HG02571 (cell line): ENCODE measurements at regions not wholly inside any gene's neighbourhood (a gene's known extent, or its start where the extent isn't known, plus 50 kb on each side); places are given as distances from the start of the nearest gene placed in this dataset.

Experiments
- ATAC-seq: cut with Tn5 transposase; IDR thresholded peaks from one replicate; pipeline ENCODE4 v1.9.1; 2021; ENCODE audit warnings: mild to moderate bottlenecking, moderate library complexity; ENCODE audit not compliant: unreplicated experiment

DNA sequence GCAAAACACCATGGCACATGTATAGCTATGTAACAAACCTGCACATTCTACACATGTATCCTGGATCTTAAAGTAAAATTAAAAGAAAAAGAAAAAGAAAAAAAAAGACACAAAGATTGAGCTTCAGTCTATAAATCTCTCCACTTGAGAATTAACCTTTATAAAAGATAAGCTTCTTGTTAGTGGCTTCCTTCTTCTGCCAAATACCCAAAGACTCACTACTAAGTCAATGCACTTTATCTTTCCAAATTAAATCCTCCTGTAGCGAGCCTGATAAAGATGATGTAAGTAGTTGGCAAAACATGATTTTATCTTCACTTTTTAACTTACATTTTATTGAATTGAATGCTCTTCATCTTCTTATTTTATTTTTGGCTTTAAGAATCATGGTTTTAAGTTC, 349.9 kb downstream of the TRIB2 start:
- no peak for ATAC-seq

DNA sequence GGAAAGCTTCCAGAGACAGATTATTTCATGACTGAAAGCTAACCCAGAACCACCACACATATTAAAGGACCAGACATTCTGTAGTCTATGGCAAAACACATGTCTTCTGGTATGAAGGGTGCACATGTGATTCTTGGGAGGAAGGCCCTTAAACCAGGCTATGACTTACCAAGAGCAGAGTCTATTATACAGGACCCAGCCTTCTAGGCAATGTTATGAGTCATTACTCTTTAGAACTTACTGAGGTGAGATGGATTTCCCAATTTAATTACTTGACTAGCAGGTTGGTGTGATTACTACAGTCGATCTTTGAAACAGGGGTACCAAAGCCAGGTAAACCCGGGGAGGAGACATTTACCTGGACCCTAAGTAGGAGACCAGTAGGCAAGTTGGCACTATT, 350.8 kb downstream of the TRIB2 start:
- ATAC-seq, result no peak

DNA sequence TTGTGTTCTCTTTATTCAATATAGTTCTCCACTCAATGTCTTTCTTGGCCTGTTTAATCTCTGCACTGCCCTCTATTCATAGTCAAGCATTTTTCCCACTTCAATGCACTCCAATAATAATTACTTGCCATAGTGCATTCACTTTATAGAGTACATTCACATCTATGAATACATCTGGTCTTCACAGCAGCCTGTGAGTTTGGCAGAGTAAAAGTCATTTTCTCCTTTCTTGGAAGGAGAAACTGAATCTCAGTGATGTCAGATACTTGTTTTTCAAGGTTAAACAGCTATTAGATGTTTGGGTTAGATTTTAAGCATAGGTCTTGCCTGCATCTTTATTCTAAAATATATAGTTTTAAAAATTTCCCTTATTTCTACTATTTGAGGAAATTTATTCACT, 373.2 kb downstream of the TRIB2 start:
- no peak for ATAC-seq

DNA sequence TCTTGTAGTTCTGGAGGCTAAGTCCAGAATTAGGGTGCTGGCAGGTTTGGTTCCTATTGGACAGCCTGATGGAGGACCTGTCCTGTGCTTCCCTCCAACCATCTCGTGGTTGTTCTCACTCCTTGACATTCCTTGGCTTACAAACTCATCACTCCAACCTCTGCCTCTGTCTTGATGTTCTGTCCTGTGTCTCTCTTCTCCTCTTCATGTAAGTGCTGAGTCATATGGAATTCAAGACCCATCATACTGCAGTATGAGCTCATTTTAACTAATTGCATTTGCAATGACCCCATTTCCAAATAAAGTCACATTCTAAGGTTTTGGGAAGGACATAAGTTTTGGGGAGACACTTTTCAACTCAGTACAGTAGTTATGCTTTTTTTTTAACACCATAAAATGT, 374.7 kb downstream of the TRIB2 start:
- ATAC-seq, result no peak

DNA sequence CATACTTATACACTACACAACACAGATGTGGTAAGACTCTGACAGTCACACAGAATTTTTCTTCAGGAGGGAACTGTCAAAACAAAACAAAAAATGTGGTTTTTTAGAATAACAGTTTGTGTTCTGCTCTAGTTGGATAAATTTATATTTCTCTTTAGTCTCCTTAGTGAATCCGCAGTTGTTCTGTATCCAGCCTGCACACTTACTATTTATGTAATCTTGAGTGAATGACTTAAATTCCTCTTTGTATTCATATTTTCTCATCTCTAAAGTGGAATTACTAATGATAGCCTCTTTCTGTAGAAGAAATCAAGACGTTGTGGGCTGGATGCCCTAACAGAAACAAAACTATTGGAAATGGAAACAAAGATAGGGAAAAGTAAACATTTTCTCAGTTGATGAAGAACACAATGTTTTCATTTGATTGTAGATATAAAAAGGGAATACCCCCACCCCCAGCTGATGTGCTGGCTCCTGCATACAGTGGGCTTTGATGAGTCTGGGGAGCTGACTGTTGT, 375.2 kb downstream of the TRIB2 start:
- ATAC-seq, result no peak

DNA sequence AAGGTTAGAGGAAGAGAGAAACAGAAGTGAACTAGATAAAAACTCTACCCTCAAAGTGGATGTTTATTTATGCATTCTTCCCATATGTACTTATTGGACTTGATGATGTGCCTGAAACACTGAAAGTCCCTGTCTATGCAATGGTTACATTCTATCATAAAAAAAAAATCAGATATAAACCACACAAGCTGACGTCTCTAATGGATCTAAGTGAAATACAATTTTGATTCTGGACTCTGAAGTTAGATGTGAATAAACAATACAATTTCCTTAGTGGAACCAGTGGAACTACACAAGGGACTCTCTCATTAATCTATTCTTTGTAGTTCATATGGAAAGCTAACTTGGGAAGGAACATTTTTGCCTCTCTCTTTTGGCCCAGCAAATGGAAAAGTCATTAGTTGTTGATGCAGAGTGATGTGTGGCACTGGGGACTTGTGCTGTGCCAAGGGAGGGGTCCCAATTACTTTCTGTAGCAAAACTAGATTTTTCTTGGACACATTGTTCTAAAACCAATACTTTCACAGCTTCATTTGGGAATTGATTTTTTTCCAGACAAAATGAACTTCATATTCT, 376.8 kb downstream of the TRIB2 start:
- no peak for ATAC-seq

DNA sequence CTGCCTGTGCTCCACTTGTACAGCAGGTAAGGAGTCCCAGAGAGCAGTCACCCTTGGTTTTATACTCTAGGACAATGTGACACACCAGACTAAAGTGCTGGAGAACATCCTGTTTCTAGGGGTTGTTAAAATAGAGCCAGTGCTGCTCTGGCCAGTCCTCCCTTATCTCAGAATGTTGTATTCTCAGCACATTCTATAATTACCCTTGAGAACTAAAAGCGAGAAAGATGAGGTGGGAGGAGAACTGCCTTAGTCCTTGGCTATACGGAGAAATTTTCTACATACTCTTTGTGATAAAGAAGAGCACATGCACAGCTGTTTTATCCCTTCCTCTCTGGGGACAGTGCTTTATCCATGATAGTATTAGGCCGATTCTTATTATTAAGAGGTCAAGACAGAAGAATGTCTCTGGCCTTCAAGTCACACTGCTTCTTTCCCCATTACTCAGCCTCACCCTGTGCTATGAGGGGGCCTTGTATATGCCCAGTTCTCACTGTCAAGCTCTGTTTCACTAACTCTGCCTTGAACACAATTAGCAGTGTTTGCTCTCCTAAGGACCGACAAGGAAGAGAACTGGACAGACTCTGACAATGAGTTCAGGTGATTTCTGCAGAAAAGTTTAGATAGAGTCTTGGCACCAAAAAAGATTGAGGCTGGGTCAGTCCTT, 385.8 kb downstream of the TRIB2 start:
- no peak for ATAC-seq

DNA sequence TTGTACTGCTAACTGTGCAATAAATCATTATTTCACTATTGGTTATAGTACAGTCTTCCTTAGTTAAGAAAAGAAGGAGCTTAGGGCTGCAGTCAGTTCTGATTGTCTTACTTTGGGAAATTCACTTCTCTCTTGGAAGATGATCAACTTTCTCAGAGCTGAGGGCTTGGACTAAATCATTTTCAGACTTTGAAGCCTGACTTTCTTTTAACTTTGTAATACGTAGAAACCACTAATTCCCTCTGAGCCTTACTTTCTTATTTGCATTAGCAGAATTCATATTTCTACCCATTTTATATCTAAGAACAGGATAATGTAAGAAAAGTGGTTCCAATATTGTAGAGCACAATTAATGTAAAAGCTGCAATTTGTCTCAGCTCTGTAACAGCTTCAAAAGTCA, 386.4 kb downstream of the TRIB2 start:
- no peak for ATAC-seq

DNA sequence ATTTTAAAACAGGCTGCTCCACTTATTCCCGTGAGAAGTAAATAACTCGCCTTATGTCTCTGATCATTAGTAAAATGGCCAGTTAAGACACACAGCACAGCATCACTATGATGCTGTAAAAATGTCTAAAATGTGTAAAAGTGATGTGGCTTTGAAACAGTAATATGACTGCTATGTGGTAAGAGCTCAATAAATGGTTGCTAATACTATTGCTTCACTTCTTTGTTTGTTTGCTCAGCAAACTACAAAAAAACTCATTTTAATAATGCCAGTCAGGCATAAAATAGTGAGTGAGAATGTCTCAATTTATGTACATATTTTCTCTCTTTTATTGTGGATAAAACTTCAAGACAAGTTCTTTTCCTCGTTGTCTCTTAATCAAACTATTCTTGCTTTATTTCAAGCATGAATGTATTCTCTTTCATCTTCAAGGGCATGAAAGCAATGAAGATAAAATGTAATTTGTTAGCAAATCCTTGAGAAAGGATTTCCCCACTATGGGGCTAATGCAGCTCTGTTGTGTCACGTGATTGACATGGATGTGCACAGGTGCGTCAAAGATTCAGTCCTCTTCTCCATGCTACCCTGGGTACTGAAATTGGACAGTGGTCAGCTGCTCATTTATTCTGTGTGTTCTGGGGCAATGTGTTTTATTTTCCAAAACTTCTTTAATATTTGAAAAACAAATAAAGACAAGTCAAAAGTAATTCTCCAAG, 387.2 kb downstream of the TRIB2 start:
- no peak for ATAC-seq

DNA sequence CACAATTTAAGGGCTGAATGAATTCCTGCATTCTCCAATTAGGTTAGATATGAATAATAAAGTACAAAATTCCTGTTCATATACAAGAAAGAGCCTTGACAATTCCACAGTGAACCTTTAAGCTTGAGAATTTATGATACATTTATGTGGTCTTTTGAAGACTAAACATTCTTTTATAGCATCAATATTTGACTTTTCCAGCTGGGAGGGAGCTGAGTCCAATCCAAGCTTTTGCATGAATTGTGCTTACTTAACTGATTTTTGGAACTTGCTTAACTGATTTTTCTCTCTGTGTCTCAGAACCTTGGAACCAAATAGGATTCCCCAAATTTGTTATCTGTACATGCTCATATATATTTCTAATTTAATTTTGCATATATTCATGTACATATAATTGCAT, 388.0 kb downstream of the TRIB2 start:
- no peak for ATAC-seq

DNA sequence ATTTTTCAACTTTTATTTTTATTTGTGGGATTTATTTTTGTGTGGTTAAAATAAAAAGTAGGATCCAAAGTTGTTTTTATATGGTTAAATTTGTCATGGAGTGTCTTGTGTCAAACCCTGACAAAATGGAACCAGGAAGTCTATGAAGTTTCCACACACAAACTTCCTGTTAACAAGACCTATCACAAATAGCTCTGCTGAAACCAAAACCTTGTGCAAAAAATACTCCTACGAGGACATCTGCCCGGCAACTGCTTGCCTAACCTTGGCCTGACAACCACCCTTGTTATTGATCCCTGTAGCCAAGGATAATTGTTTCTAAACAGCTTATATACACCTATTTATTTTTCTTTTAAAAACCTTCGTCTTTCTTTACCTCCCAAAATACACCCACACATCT, 389.6 kb downstream of the TRIB2 start:
- no peak for ATAC-seq

DNA sequence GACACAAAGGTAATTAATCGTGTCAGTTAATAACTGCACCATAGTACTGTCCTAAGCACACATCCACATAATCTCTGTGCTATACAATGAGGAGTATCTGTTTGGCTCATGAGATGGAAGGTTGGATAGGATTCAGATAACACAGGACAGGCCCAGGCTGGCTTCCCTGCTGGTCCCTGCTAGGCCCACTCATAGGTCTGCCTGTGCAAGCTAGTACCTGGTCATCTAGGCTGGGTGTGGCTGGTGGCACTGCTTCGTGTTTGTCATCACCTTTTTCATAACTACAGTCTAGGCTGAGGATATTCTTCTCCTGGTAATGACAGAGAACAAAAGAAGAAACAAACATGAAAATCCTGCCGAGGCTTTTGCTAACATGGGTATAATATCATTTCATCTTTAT, 392.8 kb downstream of the TRIB2 start:
- ATAC-seq, result no peak

DNA sequence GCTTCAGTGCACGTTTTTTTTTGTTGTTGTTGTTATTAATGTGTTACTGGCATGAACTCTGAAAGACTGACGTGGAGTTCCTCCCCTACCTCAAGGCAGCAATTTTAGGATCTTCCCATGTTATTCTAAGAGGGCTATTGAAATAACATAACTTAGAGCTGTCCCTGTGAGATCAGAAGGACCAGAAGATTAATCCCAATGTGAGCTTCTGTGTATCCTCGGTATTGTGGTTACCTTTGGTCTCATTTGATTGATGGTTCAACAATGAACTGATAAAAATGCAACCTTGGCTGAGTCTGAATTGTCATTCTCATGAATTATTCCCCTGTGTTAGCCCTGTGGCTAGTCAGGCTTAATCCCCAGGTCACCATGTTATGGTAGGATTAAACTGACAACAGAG, 394.1 kb downstream of the TRIB2 start:
- no peak for ATAC-seq

DNA sequence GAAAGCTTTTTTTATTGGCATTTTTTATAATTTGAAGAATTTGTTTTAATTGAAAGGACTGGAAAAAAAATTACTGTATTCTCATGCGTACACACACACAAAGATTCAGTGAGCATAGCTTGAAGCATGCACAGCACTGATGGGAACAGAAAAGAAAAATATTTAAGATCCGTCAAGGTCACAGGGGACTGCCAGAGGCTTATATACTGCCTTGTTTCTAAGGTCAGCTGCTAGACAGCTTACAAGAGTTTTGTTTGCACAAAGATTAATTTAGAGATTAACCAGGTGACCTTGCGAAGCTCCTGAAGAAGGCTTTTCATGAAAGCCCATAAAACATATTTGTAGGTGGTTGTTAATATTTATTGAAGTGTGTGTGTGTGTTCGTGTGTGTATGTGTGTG, 396.3 kb downstream of the TRIB2 start:
- no peak for ATAC-seq

DNA sequence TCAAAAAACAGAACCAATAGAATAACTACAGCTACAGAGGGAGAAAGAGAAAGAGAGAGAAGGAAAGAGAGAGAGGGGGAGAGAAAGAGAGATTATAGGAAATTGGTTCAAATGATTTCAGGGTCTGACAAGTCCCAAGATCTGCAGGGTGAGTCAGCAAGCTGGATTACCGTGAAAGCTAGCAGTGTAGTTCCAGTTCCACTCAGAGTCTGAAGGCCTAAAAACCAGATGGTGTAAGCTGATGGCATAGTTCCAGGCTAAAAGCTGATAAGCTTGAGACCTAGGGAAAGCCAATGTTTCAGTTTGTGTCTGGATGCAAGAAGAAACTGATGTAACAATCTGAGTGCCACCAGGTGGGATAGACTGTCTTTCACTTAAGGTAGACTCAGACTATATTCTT, 397.7 kb downstream of the TRIB2 start:
- ATAC-seq, result no peak

DNA sequence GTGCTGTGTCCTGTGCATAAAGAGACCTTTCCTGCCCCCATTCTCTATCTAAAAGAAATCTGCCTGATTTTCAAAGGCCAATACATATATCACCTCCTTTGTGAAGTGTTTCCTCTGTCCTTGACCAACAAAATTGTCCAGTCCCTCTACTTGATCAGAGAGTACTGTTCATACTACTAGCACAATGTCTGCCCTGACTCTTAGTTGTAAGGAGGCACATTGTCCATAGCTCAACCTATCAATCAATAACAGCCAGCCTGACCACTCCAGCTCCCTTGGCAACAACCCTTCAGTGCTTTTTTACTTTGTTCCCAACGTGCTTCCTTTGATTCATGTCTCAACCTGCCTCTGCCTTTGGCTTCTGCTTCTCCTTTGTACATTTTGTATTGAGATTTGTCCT, 398.9 kb downstream of the TRIB2 start:
- no peak for ATAC-seq

DNA sequence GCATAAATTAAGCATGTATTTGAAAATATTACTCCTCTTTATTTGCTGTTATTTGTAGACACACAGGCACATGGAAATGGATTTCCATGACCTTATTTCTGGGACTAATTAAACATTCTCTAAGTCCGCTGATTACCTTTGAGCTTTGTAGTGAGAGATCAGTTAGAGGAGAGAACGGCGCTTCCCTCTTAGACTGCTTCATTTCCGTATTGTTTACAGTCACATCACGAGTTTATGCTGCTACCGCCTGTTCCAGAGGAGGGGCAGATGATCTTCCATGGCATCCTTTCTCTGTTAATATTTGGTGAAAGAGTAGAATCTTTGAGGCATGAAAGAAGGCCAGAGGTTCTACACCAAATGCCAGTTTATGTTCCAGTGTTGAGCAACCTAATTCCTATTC, 404.4 kb downstream of the TRIB2 start:
- no peak for ATAC-seq

DNA sequence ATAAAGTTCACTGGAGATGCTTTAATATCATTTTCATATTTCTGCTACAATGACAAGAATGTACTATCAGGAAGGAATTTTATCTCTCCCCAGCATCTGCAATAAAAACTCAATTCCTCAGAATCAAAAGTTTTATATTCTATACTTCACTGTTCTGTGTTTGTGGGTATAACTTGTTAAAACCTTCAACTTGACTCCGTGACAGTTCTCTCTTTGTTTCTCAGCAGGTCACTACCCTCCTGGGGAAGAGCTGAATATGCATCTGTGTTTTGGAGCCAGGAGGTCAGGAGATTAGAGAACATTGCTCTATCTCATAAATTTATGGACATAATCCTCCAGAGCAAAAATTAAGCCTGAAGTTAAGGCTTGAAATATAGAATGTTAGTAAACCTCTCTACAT, 411.4 kb downstream of the TRIB2 start:
- no peak for ATAC-seq

DNA sequence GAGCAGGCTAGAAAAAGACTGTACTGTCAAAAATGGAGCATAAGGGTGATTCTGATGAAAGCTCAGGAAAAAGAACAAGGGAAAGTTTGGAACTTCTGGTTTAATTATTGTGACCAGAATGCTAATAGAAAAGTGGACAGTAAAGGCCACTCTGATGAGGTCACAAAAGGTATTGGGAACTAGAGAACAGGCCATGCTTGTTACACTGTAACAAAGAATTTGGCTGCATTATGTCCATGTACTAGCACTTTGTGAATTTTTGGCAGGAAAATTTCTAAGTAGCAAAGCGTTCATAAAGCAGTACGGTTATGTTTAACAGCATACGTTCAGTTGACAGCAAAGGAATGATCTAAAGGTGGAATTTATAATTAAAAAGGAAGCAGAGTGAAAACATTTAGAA, 418.6 kb downstream of the TRIB2 start:
- ATAC-seq, result no peak

DNA sequence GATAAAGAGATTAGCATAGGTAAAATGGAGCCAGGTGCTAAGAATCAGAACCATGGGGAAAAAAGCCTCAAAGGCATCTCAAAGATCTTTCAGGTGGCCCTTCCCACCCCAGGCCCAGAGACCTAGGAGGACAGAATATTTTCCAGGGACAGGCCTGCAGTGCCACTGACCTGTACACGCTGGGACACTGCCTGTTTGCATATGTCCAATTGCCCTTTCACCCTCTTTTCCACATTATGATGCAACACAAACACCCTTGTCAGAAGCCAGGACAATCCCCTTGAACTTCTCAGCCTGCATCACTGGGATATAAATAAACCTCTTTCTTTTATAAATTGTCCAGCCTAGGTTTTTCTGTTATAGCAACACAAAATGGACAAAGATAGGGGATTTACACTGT, 419.1 kb downstream of the TRIB2 start:
- ATAC-seq, result no peak

DNA sequence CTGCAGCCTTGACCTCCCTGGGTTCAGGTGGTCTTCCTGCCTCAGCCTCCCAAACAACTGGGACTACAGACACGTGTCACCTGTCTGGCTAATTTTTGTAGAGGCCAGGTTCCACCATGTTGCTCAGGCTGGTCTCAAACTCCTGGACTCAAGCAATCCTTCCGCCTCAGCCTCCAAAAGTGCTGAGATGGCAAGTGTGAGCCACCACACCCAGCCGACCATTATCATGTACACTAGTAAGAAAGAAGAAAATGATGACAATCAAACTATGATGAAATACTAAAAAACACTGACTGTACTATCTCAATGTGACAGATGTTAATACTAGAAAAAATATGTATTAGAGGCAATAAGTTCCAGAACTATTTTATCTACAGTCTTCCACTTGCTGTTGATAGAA, 420.9 kb downstream of the TRIB2 start:
- ATAC-seq, result no peak

DNA sequence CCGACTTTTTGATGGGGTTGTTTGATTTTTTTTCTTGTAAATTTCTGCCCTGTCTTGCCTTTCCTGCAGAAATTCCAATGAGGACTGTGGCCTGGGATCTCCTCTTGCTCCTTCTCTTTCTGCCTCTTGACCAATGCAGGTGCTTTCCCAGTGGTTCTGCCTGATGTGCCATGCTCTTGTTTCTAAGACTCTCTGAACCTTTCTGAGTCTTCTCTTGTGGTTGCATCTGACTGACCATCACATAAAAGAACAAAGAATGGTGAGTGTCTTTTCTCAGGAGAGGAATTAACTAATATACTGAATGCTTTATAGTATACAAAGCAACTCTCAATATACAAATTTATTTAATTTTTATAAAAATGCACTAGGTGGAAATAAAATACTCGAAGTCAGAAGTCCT, 424.6 kb downstream of the TRIB2 start:
- ATAC-seq, result no peak
